Right ventricle myocardium superior (tissue), 1 donor: ENCODE measurements at regions not wholly inside any gene's neighbourhood (a gene's known extent, or its start where the extent isn't known, plus 50 kb on each side); places are given as distances from the start of the nearest gene placed in this dataset.

Source experiments
- ATAC-seq: fragments of 200-7000 bp; cut with Tn5 transposase; one replicate; pipeline ENCODE4 v1.9.1; 2020; ENCODE audit warnings: mild to moderate bottlenecking; ENCODE audit not compliant: poor library complexity
- DNase-seq: peaks from one replicate; pipeline ENCODE4 v3.0.0-alpha.2; 2020
- intact Hi-C: fragments of 100-400 bp; cut with DNase I; formaldehyde crosslinking; loops from one replicate; pipeline ENCODE4 v1.11.2; 2022
- donor health status: DM: no; HTN: yes; CAD: no; lungs with severe emphysema.

GRCh38 chr21:38171723-38172344, 85.0 kb upstream of the KCNJ15 start:
- intact Hi-C loops, result no loop called here
- ATAC-seq (peak; percentile 51), DNase-seq (no peak)

GRCh38 chr21:38173276-38174035, 83.3 kb upstream of the KCNJ15 start:
- DNase-seq (no peak), ATAC-seq (no peak)
- intact Hi-C loops, result no loop called here

GRCh38 chr21:38175306-38175705, 81.5 kb upstream of the KCNJ15 start:
- DNase-seq (no peak), ATAC-seq (no peak)
- intact Hi-C loops, result no loop called here

- no peak for DNase-seq
Measured at GRCh38 chr21:38177919-38178652, 78.7 kb upstream of the KCNJ15 start.

GRCh38 chr21:38178653-38179470, 77.9 kb upstream of the KCNJ15 start:
- ATAC-seq, result no peak
- intact Hi-C loops, result no loop called here
- no peak for DNase-seq

More at GRCh38 chr21:38177919-38178652, 78.7 kb upstream of the KCNJ15 start:
- intact Hi-C loops, result no loop called here
- no peak for ATAC-seq

GRCh38 chr21:38179511-38179910, 77.3 kb upstream of the KCNJ15 start:
- DNase-seq (no peak), ATAC-seq (no peak)
- intact Hi-C loops, result no loop called here

- intact Hi-C loops, result no loop called here
- ATAC-seq (no peak), DNase-seq (no peak)
Measured at GRCh38 chr21:38181096-38181495, 75.7 kb upstream of the KCNJ15 start.

- DNase-seq (no peak), ATAC-seq (no peak)
- intact Hi-C loops, result no loop called here
Measured at GRCh38 chr21:38182370-38182985, 74.3 kb upstream of the KCNJ15 start.

GRCh38 chr21:38183961-38184360, 72.8 kb upstream of the KCNJ15 start:
- no peak for DNase-seq
- intact Hi-C loops, result no loop called here
- ATAC-seq, result no peak

- intact Hi-C loops, result no loop called here
- ATAC-seq, result no peak
Measured at GRCh38 chr21:38186661-38187270, 70.0 kb upstream of the KCNJ15 start.

GRCh38 chr21:38188037-38188436, 68.8 kb upstream of the KCNJ15 start:
- intact Hi-C loops, result no loop called here
- ATAC-seq (no peak), DNase-seq (no peak)

More at GRCh38 chr21:38186661-38187270, 70.0 kb upstream of the KCNJ15 start:
- DNase-seq, result no peak

- ATAC-seq, result no peak
- intact Hi-C loops, result no loop called here
- no peak for DNase-seq
Measured at GRCh38 chr21:38196036-38196435, 60.8 kb upstream of the KCNJ15 start.

GRCh38 chr21:38202811-38203210, 54.0 kb upstream of the KCNJ15 start:
- DNase-seq, result no peak
- no peak for ATAC-seq
- intact Hi-C loops, result no loop called here

GRCh38 chr21:38203229-38203628, 53.6 kb upstream of the KCNJ15 start:
- ATAC-seq (no peak), DNase-seq (no peak)
- intact Hi-C loops, result no loop called here

GRCh38 chr21:38205940-38206339, 50.9 kb upstream of the KCNJ15 start:
- intact Hi-C loops, result no loop called here
- ATAC-seq, result no peak
- no peak for DNase-seq

- ATAC-seq (no peak), DNase-seq (no peak)
- intact Hi-C loops, result no loop called here
Measured at GRCh38 chr21:38206646-38207045, 50.1 kb upstream of the KCNJ15 start.
